Panc1 (cell line): ENCODE measurements at regions not wholly inside any gene's neighbourhood (a gene's known extent, or its start where the extent isn't known, plus 50 kb on each side); places are given as distances from the start of the nearest gene placed in this dataset.

Experiments
- ATAC-seq: fragments of 200-7000 bp; cut with Tn5 transposase; 2 replicates; pipeline ENCODE4 v1.9.1; 2020; ENCODE audit warnings: mild to moderate bottlenecking, moderate library complexity
- BruUV-seq: library from RNA; stranded (reverse); fragments of 400-500 nt; replicated peaks from 2 replicates; lab custom pipeline; 2021; lab: Mats Ljungman, UMichigan
- CTCF ChIA-PET: fragments of 300-600 bp; sonication (Branson Sonifier 250); formaldehyde crosslinking; loops from one replicate; lab custom pipeline; 2022; ENCODE audit warnings: antibody characterized with exemption; lab: Charles Lee
- POLR2A ChIA-PET: fragments of 300-600 bp; sonication (Branson Sonifier 250); formaldehyde crosslinking; loops from one replicate; lab custom pipeline; 2022; ENCODE audit warnings: antibody characterized with exemption; lab: Charles Lee
- DNase-seq: peaks from one replicate; pipeline ENCODE4 v3.0.0-alpha.2; 2010; ENCODE audit warnings: low read depth, low spot score
- H3K27ac ChIP-seq: 2 replicates; pipeline ENCODE4 v1.5.1; 2011; ENCODE audit warnings: mild to moderate bottlenecking, low read length, inconsistent platforms
- H3K27me3 ChIP-seq: fragments of 200-500 bp; sonication (Bioruptor generic); 2 replicates; pipeline ENCODE4 v1.6.0; 2014; ENCODE audit warnings: low read length, inconsistent platforms; ENCODE audit not compliant: control insufficient read depth, insufficient read depth
- H3K36me3 ChIP-seq: fragments of 200-500 bp; sonication (Bioruptor generic); 2 replicates; pipeline ENCODE4 v1.5.1; 2014; ENCODE audit warnings: inconsistent platforms, mild to moderate bottlenecking, low read length, moderate library complexity; ENCODE audit not compliant: control insufficient read depth, insufficient read depth
- H3K4me1 ChIP-seq: 2 replicates; pipeline ENCODE4 v1.5.1; 2011; ENCODE audit warnings: inconsistent platforms, mild to moderate bottlenecking, low read length, moderate library complexity; ENCODE audit not compliant: control insufficient read depth, insufficient read depth
- H3K4me3 ChIP-seq, 2 experiments: 2 replicates each; pipeline ENCODE4 v1.5.1; 2011 to 2012; ENCODE audit warnings: low read depth in 2 of 2, low read length in 2 of 2, mild to moderate bottlenecking in 2 of 2, inconsistent platforms in 1 of 2, moderate library complexity in 1 of 2
- H3K9me3 ChIP-seq: fragments of 200-500 bp; sonication (Bioruptor generic); 2 replicates; pipeline ENCODE4 v1.5.1; 2014; ENCODE audit warnings: low read depth, mild to moderate bottlenecking, inconsistent platforms, low read length, moderate library complexity; ENCODE audit not compliant: control insufficient read depth, insufficient read depth
- CTCF ChIP-seq: fragments of 450-650 bp; IDR thresholded peaks from 2 replicates; pipeline ENCODE4 v1.5.1; 2017; ENCODE audit warnings: mild to moderate bottlenecking
- POLR2AphosphoS5 ChIP-seq: IDR thresholded peaks from 2 replicates; pipeline ENCODE4 v1.6.1; 2012; ENCODE audit warnings: mild to moderate bottlenecking, low read depth, low read length, moderate library complexity
- REST ChIP-seq, 2 experiments: IDR thresholded peaks; 2 replicates each; pipeline ENCODE4 v1.6.1; 2011 to 2012; ENCODE audit warnings: low read depth in 2 of 2, control low read depth in 1 of 2, low read length in 1 of 2, mild to moderate bottlenecking in 1 of 2, moderate library complexity in 1 of 2; ENCODE audit not compliant: insufficient read depth in 1 of 2
- SIN3A ChIP-seq: IDR thresholded peaks from 2 replicates; pipeline ENCODE4 v1.6.1; 2012; ENCODE audit warnings: low read depth, mild to moderate bottlenecking, low read length, moderate library complexity, borderline replicate concordance; ENCODE audit not compliant: insufficient read depth
- TCF7L2 ChIP-seq: IDR thresholded peaks from 2 replicates; pipeline ENCODE4 v1.6.1; 2011; ENCODE audit warnings: mild to moderate bottlenecking, low read depth, low read length, inconsistent platforms
- in situ Hi-C: cut with HindIII; loops from 2 replicates; pipeline ENCODE4 v1.10.0; 2016; ENCODE audit warnings: low sequenced_read_pairs, low pct_unique_long_range_greater_than_20kb
- intact Hi-C: fragments of 100-400 bp; cut with micrococcal nuclease; formaldehyde crosslinking; loops from one replicate; pipeline ENCODE4 v1.10.0; 2022; ENCODE audit not compliant: unreplicated experiment

GRCh38 chr10:64529003-64529350 is 1007.8 kb downstream of the REEP3 start:
- in situ Hi-C loops (no loop called here), intact Hi-C loops (no loop called here)
- H3K36me3 ChIP-seq: no peaks in the 10 kb centered on the region
- no peaks in the 10 kb centered on the region for H3K27me3 ChIP-seq
- H3K27ac ChIP-seq: no peak overlapping the region
- TF ChIP-seq CTCF: no peak
- TF ChIP-seq SIN3A: no peak
- TF ChIP-seq REST (IDR thresholded peaks at IDR 0.05; ENCODE audit: insufficient read depth in 1 of 2, low read depth in 2 of 2, low read length in 1 of 2): no peak
- no peak for TF ChIP-seq TCF7L2
- TF ChIP-seq POLR2AphosphoS5: no peak
- ChIA-PET CTCF (no interaction called here), POLR2A (no interaction called here)
- no peak for ATAC-seq
- no TSS peak for BruUV-seq
- no peaks in the 10 kb centered on the region for H3K4me1 ChIP-seq
- no peak overlapping the region for H3K4me3 ChIP-seq
- DNase-seq: no peak
- H3K9me3 ChIP-seq: no peaks in the 10 kb centered on the region

GRCh38 chr10:64534616-64535015 is 1013.4 kb downstream of the REEP3 start:
- ChIA-PET CTCF (no interaction called here), POLR2A (no interaction called here)
- no peak for DNase-seq
- no peak overlapping the region for H3K27ac ChIP-seq
- in situ Hi-C loops: no loop called here
- H3K27me3 ChIP-seq: no peaks in the 10 kb centered on the region
- no peaks in the 10 kb centered on the region for H3K36me3 ChIP-seq
- H3K9me3 ChIP-seq: no peaks in the 10 kb centered on the region
- no peak for ATAC-seq
- no peaks in the 10 kb centered on the region for H3K4me1 ChIP-seq
- BruUV-seq: no TSS peak
- intact Hi-C loops: no loop called here
- H3K4me3 ChIP-seq: no peak overlapping the region
- TF ChIP-seq POLR2AphosphoS5 (no peak), SIN3A (no peak), CTCF (no peak), TCF7L2 (no peak), REST (IDR thresholded peaks at IDR 0.05; ENCODE audit: insufficient read depth in 1 of 2, low read depth in 2 of 2, low read length in 1 of 2) (no peak)
